ENCODE measurements at regions not wholly inside any gene's neighbourhood (a gene's known extent, or its start where the extent isn't known, plus 50 kb on each side); places are given as distances from the start of the nearest gene placed in this dataset.

GRCh38 chr2:89841476-89841840 lies 1150.0 kb downstream of the RPIA start:
- CTCF ChIA-PET, result no interaction called here
- no peak overlapping the region for H3K27ac ChIP-seq (ENCODE audit: low read depth in 1 of 2, low read length in 2 of 2)
- no peak for DNase-seq
- no peaks in the 10 kb centered on the region for H3K4me1 ChIP-seq (ENCODE audit: insufficient read depth, low read length)
- intact Hi-C loops (cut with DNase I, micrococcal nuclease), result no loop called here
- H3K36me3 ChIP-seq (ENCODE audit: insufficient read depth, low read length), result no peaks in the 10 kb centered on the region
- H3K4me1 Mint-ChIP-seq (ENCODE audit: low read depth), result no peaks in the 10 kb centered on the region
- peaks cover 11 to 16% of the 10 kb centered on the region in 2 experiments for H3K9me3 ChIP-seq (ENCODE audit: control insufficient read depth in 1 of 2, insufficient read depth in 1 of 2, low read length in 2 of 2)
- no peak for TF ChIP-seq CTCF (IDR thresholded peaks at IDR 0.05)
- H3K27me3 Mint-ChIP-seq, result no peaks in the 10 kb centered on the region
- no peak overlapping the region for H3K4me3 Mint-ChIP-seq
- ATAC-seq (ENCODE audit: poor library complexity), result no peak
- H3K4me3 ChIP-seq (ENCODE audit: low read length), result no peak overlapping the region
- peaks cover 17% of the 10 kb centered on the region for H3K36me3 Mint-ChIP-seq (ENCODE audit: low read depth)
- no peak overlapping the region for H3K27ac Mint-ChIP-seq
- H3K27me3 ChIP-seq (ENCODE audit: control insufficient read depth in 1 of 2, insufficient read depth in 2 of 2, low read length in 2 of 2), result no peaks in the 10 kb centered on the region
- H3K9me3 Mint-ChIP-seq, result peaks cover 23% of the 10 kb centered on the region
- POLR2A ChIA-PET, result no interaction called here

GRCh38 chr2:89842180-89842908 lies 1150.9 kb downstream of the RPIA start:
- peak in 1 of 14 experiments; percentile 13 for DNase-seq
- H3K27me3 ChIP-seq (ENCODE audit: control insufficient read depth in 1 of 2, insufficient read depth in 2 of 2, low read length in 2 of 2), result no peaks in the 10 kb centered on the region

GRCh38 chr2:89844221-89844943 lies 1152.9 kb downstream of the RPIA start:
- no peak for ATAC-seq (ENCODE audit: poor library complexity)
- no peak for DNase-seq
- H3K4me3 ChIP-seq (ENCODE audit: low read length), result no peak overlapping the region
- H3K9me3 ChIP-seq (ENCODE audit: control insufficient read depth in 1 of 2, insufficient read depth in 1 of 2, low read length in 2 of 2), result peaks cover 6 to 16% of the 10 kb centered on the region in 2 experiments
- H3K27ac Mint-ChIP-seq, result no peak overlapping the region
- H3K4me1 ChIP-seq (ENCODE audit: insufficient read depth, low read length), result no peaks in the 10 kb centered on the region
- peaks cover 10% of the 10 kb centered on the region for H3K36me3 Mint-ChIP-seq (ENCODE audit: low read depth)
- TF ChIP-seq CTCF (IDR thresholded peaks at IDR 0.05), result no peak
- ChIA-PET POLR2A (no interaction called here), CTCF (no interaction called here)
- H3K36me3 ChIP-seq (ENCODE audit: insufficient read depth, low read length), result no peaks in the 10 kb centered on the region
- H3K4me1 Mint-ChIP-seq (ENCODE audit: low read depth), result no peaks in the 10 kb centered on the region
- no peaks in the 10 kb centered on the region for H3K27me3 Mint-ChIP-seq
- intact Hi-C loops (cut with DNase I, micrococcal nuclease), result no loop called here
- H3K27me3 ChIP-seq (ENCODE audit: control insufficient read depth in 1 of 2, insufficient read depth in 2 of 2, low read length in 2 of 2), result no peaks in the 10 kb centered on the region
- no peak overlapping the region for H3K4me3 Mint-ChIP-seq
- H3K9me3 Mint-ChIP-seq, result peaks cover 11% of the 10 kb centered on the region
- no peak overlapping the region for H3K27ac ChIP-seq (ENCODE audit: low read depth in 1 of 2, low read length in 2 of 2)

More at GRCh38 chr2:89842180-89842908, 1150.9 kb downstream of the RPIA start:
- Histone ChIP-seq H3K4me1 (ENCODE audit: insufficient read depth, low read length) (no peaks in the 10 kb centered on the region), H3K9me3 (ENCODE audit: control insufficient read depth in 1 of 2, insufficient read depth in 1 of 2, low read length in 2 of 2) (peaks cover 6 to 16% of the 10 kb centered on the region in 2 experiments), H3K4me3 (ENCODE audit: low read length) (no peak overlapping the region), H3K27ac (ENCODE audit: low read depth in 1 of 2, low read length in 2 of 2) (no peak overlapping the region), H3K36me3 (ENCODE audit: insufficient read depth, low read length) (no peaks in the 10 kb centered on the region)
- POLR2A ChIA-PET, result no interaction called here
- Mint-ChIP-seq H3K27ac (no peak overlapping the region), H3K4me1 (ENCODE audit: low read depth) (no peaks in the 10 kb centered on the region), H3K36me3 (ENCODE audit: low read depth) (peaks cover 15% of the 10 kb centered on the region), H3K9me3 (peaks cover 21% of the 10 kb centered on the region), H3K27me3 (no peaks in the 10 kb centered on the region), H3K4me3 (no peak overlapping the region)
- no peak for ATAC-seq (ENCODE audit: poor library complexity)
- intact Hi-C loops (cut with DNase I, micrococcal nuclease), result no loop called here
- TF ChIP-seq CTCF (IDR thresholded peaks at IDR 0.05), result no peak
- CTCF ChIA-PET, result no interaction called here
